HEK293 (cell line): ENCODE measurements at regions not wholly inside any gene's neighbourhood (a gene's known extent, or its start where the extent isn't known, plus 50 kb on each side); places are given as distances from the start of the nearest gene placed in this dataset.

Source experiments
- CTCF ChIA-PET: fragments of 350-600 bp; formaldehyde crosslinking; extraction: SDS; loops from one replicate; lab custom pipeline; 2021; ENCODE audit warnings: antibody characterized with exemption; lab: Yijun Ruan, JAX
- POLR2A ChIA-PET: fragments of 300-600 bp; formaldehyde crosslinking; extraction: SDS; loops from one replicate; lab custom pipeline; 2020; ENCODE audit warnings: antibody characterized with exemption, inconsistent platforms; lab: Yijun Ruan, JAX
- H3K27ac ChIP-seq: fragments of 200-500 bp; sonication (Bioruptor generic); 2 replicates; pipeline ENCODE4 v1.5.1; 2014; ENCODE audit warnings: low read depth, low read length, control low read depth, inconsistent platforms; ENCODE audit errors: extremely low read depth
- H3K36me3 ChIP-seq, 2 experiments: fragments of 200-500 bp in 1 of 2; sonication (Bioruptor generic) in 1 of 2; 1 replicate in 1 of 2; 2 replicates in 1 of 2; pipeline ENCODE4 v1.5.1; 2014 to 2017; ENCODE audit warnings: inconsistent platforms in 2 of 2, low read length in 2 of 2; ENCODE audit not compliant: control insufficient read depth in 2 of 2, insufficient read depth in 1 of 2
- H3K4me1 ChIP-seq: fragments of 200-500 bp; sonication (Bioruptor generic); 2 replicates; pipeline ENCODE4 v1.5.1; 2014; ENCODE audit warnings: mild to moderate bottlenecking, low read length, inconsistent platforms; ENCODE audit not compliant: control insufficient read depth, insufficient read depth
- H3K4me3 ChIP-seq: 2 replicates; pipeline ENCODE4 v1.5.1; 2011; ENCODE audit warnings: low read depth, mild to moderate bottlenecking, control low read depth, low read length, moderate library complexity
- H3K9me3 ChIP-seq: fragments of 200-500 bp; sonication (Bioruptor generic); 2 replicates; pipeline ENCODE4 v1.5.1; 2014; ENCODE audit warnings: low read depth, low read length, inconsistent platforms; ENCODE audit not compliant: control insufficient read depth, insufficient read depth
- GLI4 ChIP-seq: fragments of 450-650 bp; formaldehyde crosslinking; IDR thresholded peaks from 2 replicates; pipeline ENCODE4 v1.5.1; 2016; ENCODE audit warnings: missing biosample characterization, missing genetic modification characterization
- KLF1 ChIP-seq: fragments of 450-650 bp; formaldehyde crosslinking; IDR thresholded peaks from 2 replicates; pipeline ENCODE4 v1.5.1; 2016; ENCODE audit warnings: missing biosample characterization, missing genetic modification characterization
- MZF1 ChIP-seq: fragments of 450-650 bp; formaldehyde crosslinking; IDR thresholded peaks from 2 replicates; pipeline ENCODE4 v1.5.1; 2017; ENCODE audit warnings: missing biosample characterization, missing genetic modification characterization, borderline replicate concordance
- SCRT2 ChIP-seq: fragments of 450-650 bp; formaldehyde crosslinking; IDR thresholded peaks from 2 replicates; pipeline ENCODE4 v1.5.1; 2016; ENCODE audit warnings: missing biosample characterization, missing genetic modification characterization
- TRIM28 ChIP-seq: IDR thresholded peaks from 2 replicates; pipeline ENCODE4 v1.6.1; 2011; ENCODE audit warnings: low read length, control low read depth, borderline replicate concordance
- YY2 ChIP-seq: fragments of 450-650 bp; formaldehyde crosslinking; IDR thresholded peaks from 2 replicates; pipeline ENCODE4 v1.5.1; 2016; ENCODE audit warnings: missing biosample characterization, missing genetic modification characterization
- ZBTB17 ChIP-seq: fragments of 450-650 bp; formaldehyde crosslinking; IDR thresholded peaks from 2 replicates; pipeline ENCODE4 v1.5.1; 2016; ENCODE audit warnings: missing biosample characterization, missing genetic modification characterization
- ZBTB49 ChIP-seq: fragments of 450-650 bp; formaldehyde crosslinking; IDR thresholded peaks from 2 replicates; pipeline ENCODE4 v1.5.1; 2016; ENCODE audit warnings: missing biosample characterization, missing genetic modification characterization, low read depth
- ZNF112 ChIP-seq: fragments of 450-650 bp; formaldehyde crosslinking; IDR thresholded peaks from 2 replicates; pipeline ENCODE4 v1.5.0; 2017; ENCODE audit warnings: missing biosample characterization, missing genetic modification characterization
- ZNF132 ChIP-seq: fragments of 450-650 bp; formaldehyde crosslinking; IDR thresholded peaks from 2 replicates; pipeline ENCODE4 v1.5.1; 2017; ENCODE audit warnings: missing biosample characterization, missing genetic modification characterization, borderline replicate concordance
- ZNF133 ChIP-seq: fragments of 450-650 bp; formaldehyde crosslinking; IDR thresholded peaks from 2 replicates; pipeline ENCODE4 v1.5.1; 2016; ENCODE audit warnings: missing biosample characterization, missing genetic modification characterization
- ZNF157 ChIP-seq: fragments of 450-650 bp; formaldehyde crosslinking; IDR thresholded peaks from 2 replicates; pipeline ENCODE4 v1.5.1; 2016; ENCODE audit warnings: missing biosample characterization, missing genetic modification characterization
- ZNF24 ChIP-seq: fragments of 450-650 bp; formaldehyde crosslinking; IDR thresholded peaks from 2 replicates; pipeline ENCODE4 v1.5.1; 2016; ENCODE audit warnings: missing biosample characterization, missing genetic modification characterization
- ZNF266 ChIP-seq: fragments of 450-650 bp; formaldehyde crosslinking; IDR thresholded peaks from 2 replicates; pipeline ENCODE4 v1.5.1; 2016; ENCODE audit warnings: missing biosample characterization, missing genetic modification characterization, low read depth
- ZNF280C ChIP-seq: fragments of 450-650 bp; formaldehyde crosslinking; IDR thresholded peaks from 2 replicates; pipeline ENCODE4 v1.5.1; 2016; ENCODE audit warnings: missing biosample characterization, missing genetic modification characterization
- ZNF394 ChIP-seq: fragments of 450-650 bp; formaldehyde crosslinking; IDR thresholded peaks from 2 replicates; pipeline ENCODE4 v1.5.1; 2016; ENCODE audit warnings: missing biosample characterization, missing genetic modification characterization, mild to moderate bottlenecking, moderate library complexity, borderline replicate concordance
- ZNF416 ChIP-seq: fragments of 450-650 bp; formaldehyde crosslinking; IDR thresholded peaks from 2 replicates; pipeline ENCODE4 v1.5.1; 2016; ENCODE audit warnings: missing biosample characterization, missing genetic modification characterization
- ZNF449 ChIP-seq: fragments of 450-650 bp; formaldehyde crosslinking; IDR thresholded peaks from 2 replicates; pipeline ENCODE4 v1.5.1; 2017; ENCODE audit warnings: missing biosample characterization, mild to moderate bottlenecking, missing genetic modification characterization, moderate library complexity
- ZNF544 ChIP-seq: fragments of 450-650 bp; formaldehyde crosslinking; IDR thresholded peaks from 2 replicates; pipeline ENCODE4 v1.5.0; 2017; ENCODE audit warnings: missing biosample characterization, missing genetic modification characterization
- ZNF549 ChIP-seq: fragments of 450-650 bp; IDR thresholded peaks from 2 replicates; pipeline ENCODE4 v1.5.1; 2018; ENCODE audit warnings: missing biosample characterization, missing genetic modification characterization, mild to moderate bottlenecking, inconsistent platforms, moderate library complexity
- ZNF600 ChIP-seq: fragments of 450-650 bp; formaldehyde crosslinking; IDR thresholded peaks from 2 replicates; pipeline ENCODE4 v1.5.1; 2016; ENCODE audit warnings: missing biosample characterization, missing genetic modification characterization
- ZNF624 ChIP-seq: fragments of 450-650 bp; formaldehyde crosslinking; IDR thresholded peaks from 2 replicates; pipeline ENCODE4 v1.5.1; 2017; ENCODE audit warnings: missing biosample characterization, missing genetic modification characterization
- ZNF664 ChIP-seq: fragments of 450-650 bp; formaldehyde crosslinking; IDR thresholded peaks from 2 replicates; pipeline ENCODE4 v1.5.1; 2016; ENCODE audit warnings: missing biosample characterization, missing genetic modification characterization
- ZNF677 ChIP-seq: fragments of 450-650 bp; IDR thresholded peaks from 2 replicates; pipeline ENCODE4 v1.5.0; 2018; ENCODE audit warnings: missing biosample characterization, mild to moderate bottlenecking, missing genetic modification characterization, moderate library complexity
- ZNF791 ChIP-seq: fragments of 450-650 bp; formaldehyde crosslinking; IDR thresholded peaks from 2 replicates; pipeline ENCODE4 v1.5.1; 2016; ENCODE audit warnings: missing biosample characterization, missing genetic modification characterization

GRCh38 chr6:139863346-139863745 is 488.9 kb upstream of the CITED2 start:
- CTCF ChIA-PET, result interaction anchor here (0.6 to 0.7 kb wide), 2 partner anchors 18 to 256 kb away, joined by 3 to 4 read pairs; no protein-coding TSS in a partner anchor
- POLR2A ChIA-PET, result no interaction called here
- no peak overlapping the region for H3K4me3 ChIP-seq
- H3K27ac ChIP-seq, result no peak overlapping the region
- no peaks in the 10 kb centered on the region for H3K4me1 ChIP-seq
- H3K9me3 ChIP-seq, result no peaks in the 10 kb centered on the region
- H3K36me3 ChIP-seq, result no peaks in the 10 kb centered on the region
- no peak for TF ChIP-seq TRIM28
- no peak for TF ChIP-seq YY2 (tag by site-specific recombination)

- no peak overlapping the region for H3K27ac ChIP-seq
- no peaks in the 10 kb centered on the region for H3K9me3 ChIP-seq
- no peaks in the 10 kb centered on the region for H3K4me1 ChIP-seq
- ChIA-PET POLR2A (no interaction called here), CTCF (no interaction called here)
- no peak overlapping the region for H3K4me3 ChIP-seq
- H3K36me3 ChIP-seq, result no peaks in the 10 kb centered on the region
- TF ChIP-seq ZNF266 (tag by site-specific recombination) (no peak), MZF1 (tag by site-specific recombination) (no peak), ZNF549 (tag by site-specific recombination) (no peak)
- TF ChIP-seq, all 188 proteins: peak for 0
These were observed 487.9 kb upstream of the CITED2 start for GRCh38 chr6:139862311-139862710.

GRCh38 chr6:139860203-139860602 is 485.8 kb upstream of the CITED2 start:
- H3K4me1 ChIP-seq, result peaks cover 8% of the 10 kb centered on the region
- CTCF ChIA-PET, result interaction anchor here (0.6 kb wide), 1 partner anchor 169 kb away, joined by 4 read pairs; no protein-coding TSS in a partner anchor
- no peak overlapping the region for H3K4me3 ChIP-seq
- no peak overlapping the region for H3K27ac ChIP-seq
- TF ChIP-seq ZNF664 (tag by site-specific recombination) (no peak), ZNF677 (tag by site-specific recombination) (no peak), ZNF544 (tag by site-specific recombination) (no peak), ZNF24 (tag by site-specific recombination) (no peak), SCRT2 (tag by site-specific recombination) (no peak)
- TF ChIP-seq, all 188 proteins: peak for 0
- no peaks in the 10 kb centered on the region for H3K9me3 ChIP-seq
- no peaks in the 10 kb centered on the region for H3K36me3 ChIP-seq
- POLR2A ChIA-PET, result no interaction called here

GRCh38 chr6:139858429-139858828 is 484.0 kb upstream of the CITED2 start:
- Histone ChIP-seq H3K9me3 (no peaks in the 10 kb centered on the region), H3K4me1 (peaks cover 8% of the 10 kb centered on the region), H3K27ac (no peak overlapping the region), H3K36me3 (no peaks in the 10 kb centered on the region), H3K4me3 (no peak overlapping the region)
- ChIA-PET POLR2A (no interaction called here), CTCF (no interaction called here)
- no peak for TF ChIP-seq ZBTB49 (tag by site-specific recombination)
- TF ChIP-seq ZNF394 (tag by site-specific recombination), result no peak
- no peak for TF ChIP-seq KLF1 (tag by site-specific recombination)
- no peak for TF ChIP-seq GLI4 (tag by site-specific recombination)
- no peak for TF ChIP-seq ZNF449 (tag by site-specific recombination)
- no peak for TF ChIP-seq ZNF791 (tag by site-specific recombination)
- no peak for TF ChIP-seq ZNF416
- no peak for TF ChIP-seq ZNF132
- no peak for TF ChIP-seq ZNF624 (tag by site-specific recombination)
- no peak for TF ChIP-seq ZNF157 (tag by site-specific recombination)
- TF ChIP-seq ZNF280C (tag by site-specific recombination), result no peak
- TF ChIP-seq ZNF112 (tag by site-specific recombination), result no peak
- no peak for TF ChIP-seq ZBTB17 (tag by site-specific recombination)
- TF ChIP-seq ZNF133 (tag by site-specific recombination), result no peak
- no peak for TF ChIP-seq ZNF600
